ENCODE measurements at regions not wholly inside any gene's neighbourhood (a gene's known extent, or its start where the extent isn't known, plus 50 kb on each side); places are given as distances from the start of the nearest gene placed in this dataset.

- TF ChIP-seq CTCF (conservative IDR thresholded peaks at IDR 0.05; ENCODE audit: low read length) (no peak), EZH2phosphoT487 (IDR thresholded peaks at IDR 0.05; ENCODE audit: borderline replicate concordance) (no peak)
These were observed 401.2 kb upstream of the RORB start for GRCh38 chr9:74095925-74096324.

Data from Loucy (cell line).